Prostate gland (tissue), 2 donors: ENCODE measurements at regions not wholly inside any gene's neighbourhood (a gene's known extent, or its start where the extent isn't known, plus 50 kb on each side); places are given as distances from the start of the nearest gene placed in this dataset.

Source experiments
- POLR2AphosphoS5 ChIP-seq: sonication (generic); formaldehyde crosslinking; IDR thresholded peaks from one replicate; pipeline ENCODE4 v1.6.1; 2017; ENCODE audit warnings: antibody characterized with exemption
- TF ChIP-seq, protein P1 (sequence below), 4 experiments: fragments of 200-600 bp in 2 of 4; fragments of 450-650 bp in 2 of 4; sonication (generic) in 2 of 4; IDR thresholded peaks; 1 replicate in 3 of 4; 2 replicates in 1 of 4; pipeline ENCODE4 v1.5.1; 2016 to 2019; ENCODE audit warnings: antibody characterized with exemption in 4 of 4, mild to moderate bottlenecking in 2 of 4, moderate library complexity in 2 of 4

DNA sequence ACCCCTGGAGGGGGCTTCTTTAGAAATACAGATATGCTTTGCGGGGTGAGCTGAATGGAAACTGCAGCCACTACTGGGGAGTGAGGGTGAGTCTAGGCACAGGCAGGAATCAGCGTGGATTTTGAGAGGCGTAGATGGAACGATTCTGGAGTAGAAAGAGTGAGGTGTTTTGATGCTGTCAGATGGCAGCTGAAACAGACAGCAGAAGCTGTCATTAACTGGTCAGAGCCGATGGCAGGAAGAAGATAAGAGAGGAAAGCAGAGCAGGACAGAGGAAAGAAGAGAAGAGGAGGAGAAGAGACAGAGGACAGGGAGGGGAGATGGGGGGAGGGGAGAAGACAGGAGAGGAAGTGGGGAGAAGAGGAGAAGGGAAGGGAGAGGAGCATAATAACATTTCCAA, 138.5 kb downstream of the LRIG2 start:
- TF ChIP-seq POLR2AphosphoS5 = no peak
- TF ChIP-seq, protein P1, sequence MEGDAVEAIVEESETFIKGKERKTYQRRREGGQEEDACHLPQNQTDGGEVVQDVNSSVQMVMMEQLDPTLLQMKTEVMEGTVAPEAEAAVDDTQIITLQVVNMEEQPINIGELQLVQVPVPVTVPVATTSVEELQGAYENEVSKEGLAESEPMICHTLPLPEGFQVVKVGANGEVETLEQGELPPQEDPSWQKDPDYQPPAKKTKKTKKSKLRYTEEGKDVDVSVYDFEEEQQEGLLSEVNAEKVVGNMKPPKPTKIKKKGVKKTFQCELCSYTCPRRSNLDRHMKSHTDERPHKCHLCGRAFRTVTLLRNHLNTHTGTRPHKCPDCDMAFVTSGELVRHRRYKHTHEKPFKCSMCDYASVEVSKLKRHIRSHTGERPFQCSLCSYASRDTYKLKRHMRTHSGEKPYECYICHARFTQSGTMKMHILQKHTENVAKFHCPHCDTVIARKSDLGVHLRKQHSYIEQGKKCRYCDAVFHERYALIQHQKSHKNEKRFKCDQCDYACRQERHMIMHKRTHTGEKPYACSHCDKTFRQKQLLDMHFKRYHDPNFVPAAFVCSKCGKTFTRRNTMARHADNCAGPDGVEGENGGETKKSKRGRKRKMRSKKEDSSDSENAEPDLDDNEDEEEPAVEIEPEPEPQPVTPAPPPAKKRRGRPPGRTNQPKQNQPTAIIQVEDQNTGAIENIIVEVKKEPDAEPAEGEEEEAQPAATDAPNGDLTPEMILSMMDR (IDR thresholded peaks at IDR 0.05) = no peak
